Stimulated activated CD4-positive, alpha-beta T cell treated with anti-CD3 and anti-CD28 coated beads, Interleukin-12 subunit alpha, Interleukin-12 subunit beta, amount 100 ng/mL, for 4 hours (primary cell): ENCODE measurements at regions not wholly inside any gene's neighbourhood (a gene's known extent, or its start where the extent isn't known, plus 50 kb on each side); places are given as distances from the start of the nearest gene placed in this dataset.
"Not testable (repeated sequence)": the region's sequence is repeated elsewhere in the genome, so short reads cannot be mapped to it uniquely, and the experiment has no call there.

Source experiments
- DNase-seq: peaks from one replicate; pipeline ENCODE4 v3.0.0-alpha.2; 2020

GRCh38 chr14:105741707-105742530 is 215.5 kb downstream of the TMEM121 start:
- DNase-seq, result not testable (repeated sequence)

- DNase-seq, result no peak
Measured at GRCh38 chr14:105742531-105742848, 216.1 kb downstream of the TMEM121 start.

GRCh38 chr14:105742904-105743701 is 216.7 kb downstream of the TMEM121 start:
- not testable (repeated sequence) for DNase-seq

GRCh38 chr14:105744213-105744787 is 217.9 kb downstream of the TMEM121 start:
- not testable (repeated sequence) for DNase-seq

- DNase-seq, result no peak
Measured at GRCh38 chr14:105745433-105746123, 219.2 kb downstream of the TMEM121 start.

GRCh38 chr14:105746124-105746514 is 219.7 kb downstream of the TMEM121 start:
- no peak for DNase-seq

GRCh38 chr14:105746800-105747502 is 220.6 kb downstream of the TMEM121 start:
- DNase-seq, result not testable (repeated sequence)

- not testable (repeated sequence) for DNase-seq
Measured at GRCh38 chr14:105747503-105748203, 221.3 kb downstream of the TMEM121 start.

GRCh38 chr14:105748204-105748578 is 221.8 kb downstream of the TMEM121 start:
- DNase-seq, result no peak

GRCh38 chr14:105748710-105749109 is 222.3 kb downstream of the TMEM121 start:
- not testable (repeated sequence) for DNase-seq

GRCh38 chr14:105749870-105750541 is 223.6 kb downstream of the TMEM121 start:
- DNase-seq, result not testable (repeated sequence)

- DNase-seq, result not testable (repeated sequence)
Measured at GRCh38 chr14:105751291-105751751, 224.9 kb downstream of the TMEM121 start.

- DNase-seq, result not testable (repeated sequence)
Measured at GRCh38 chr14:105752420-105752819, 226.0 kb downstream of the TMEM121 start.

GRCh38 chr14:105760691-105761344 is 234.4 kb downstream of the TMEM121 start:
- no peak for DNase-seq

GRCh38 chr14:105761345-105761740 is 235.0 kb downstream of the TMEM121 start:
- DNase-seq, result not testable (repeated sequence)

GRCh38 chr14:105761842-105762241 is 235.5 kb downstream of the TMEM121 start:
- no peak for DNase-seq

GRCh38 chr14:105762262-105762661 is 235.9 kb downstream of the TMEM121 start:
- DNase-seq, result not testable (repeated sequence)

- not testable (repeated sequence) for DNase-seq
Measured at GRCh38 chr14:105764254-105764901, 238.0 kb downstream of the TMEM121 start.

GRCh38 chr14:105765072-105765825 is 238.9 kb downstream of the TMEM121 start:
- DNase-seq, result not testable (repeated sequence)
